NCI-H748 (cell line): ENCODE measurements at regions not wholly inside any gene's neighbourhood (a gene's known extent, or its start where the extent isn't known, plus 50 kb on each side); places are given as distances from the start of the nearest gene placed in this dataset.
"Not testable (repeated sequence)": the region's sequence is repeated elsewhere in the genome, so short reads cannot be mapped to it uniquely, and the experiment has no call there.

ENCODE experiments used
- DNase-seq: peaks from one replicate; lab custom pipeline; 2025; ENCODE audit not compliant: unreplicated experiment; lab: John Stamatoyannopoulos, UW

- no peak for DNase-seq
Measured at GRCh38 chr4:31007858-31008257, 287.7 kb downstream of the PCDH7 start.

GRCh38 chr4:31009926-31010325 is 289.8 kb downstream of the PCDH7 start:
- DNase-seq = no peak

- no peak for DNase-seq
Measured at GRCh38 chr4:31015123-31015522, 295.0 kb downstream of the PCDH7 start.

GRCh38 chr4:31016322-31017061 is 296.3 kb downstream of the PCDH7 start:
- DNase-seq = no peak

- DNase-seq = no peak
Measured at GRCh38 chr4:31020363-31020762, 300.2 kb downstream of the PCDH7 start.

GRCh38 chr4:31021008-31021407 is 300.8 kb downstream of the PCDH7 start:
- no peak for DNase-seq

- no peak for DNase-seq
Measured at GRCh38 chr4:31022702-31023101, 302.5 kb downstream of the PCDH7 start.

GRCh38 chr4:31023109-31023508 is 302.9 kb downstream of the PCDH7 start:
- no peak for DNase-seq

GRCh38 chr4:31023742-31024141 is 303.6 kb downstream of the PCDH7 start:
- DNase-seq = no peak

- DNase-seq = not testable (repeated sequence)
Measured at GRCh38 chr4:31024781-31025180, 304.6 kb downstream of the PCDH7 start.

- no peak for DNase-seq
Measured at GRCh38 chr4:31026256-31026655, 306.1 kb downstream of the PCDH7 start.

GRCh38 chr4:31034550-31034949 is 314.4 kb downstream of the PCDH7 start:
- no peak for DNase-seq

- no peak for DNase-seq
Measured at GRCh38 chr4:31035761-31036160, 315.6 kb downstream of the PCDH7 start.

- no peak for DNase-seq
Measured at GRCh38 chr4:31037703-31038102, 317.5 kb downstream of the PCDH7 start.

- DNase-seq = no peak
Measured at GRCh38 chr4:31039382-31039781, 319.2 kb downstream of the PCDH7 start.

GRCh38 chr4:31040106-31040505 is 319.9 kb downstream of the PCDH7 start:
- no peak for DNase-seq

- DNase-seq = no peak
Measured at GRCh38 chr4:31041385-31041784, 321.2 kb downstream of the PCDH7 start.

- no peak for DNase-seq
Measured at GRCh38 chr4:31041853-31042252, 321.7 kb downstream of the PCDH7 start.

GRCh38 chr4:31043382-31044062 is 323.4 kb downstream of the PCDH7 start:
- no peak for DNase-seq

- peak; percentile 61 for DNase-seq
Measured at GRCh38 chr4:31045151-31045550, 325.0 kb downstream of the PCDH7 start.

- DNase-seq = peak; percentile 69
Measured at GRCh38 chr4:31045724-31046318, 325.7 kb downstream of the PCDH7 start.

GRCh38 chr4:31051151-31051550 is 331.0 kb downstream of the PCDH7 start:
- DNase-seq = no peak
